ENCODE measurements at regions not wholly inside any gene's neighbourhood (a gene's known extent, or its start where the extent isn't known, plus 50 kb on each side); places are given as distances from the start of the nearest gene placed in this dataset.

GRCh38 chr4:34791209-34791608 lies 1453.1 kb downstream of the ARAP2 start:
- TF ChIP-seq POLR2A (IDR thresholded peaks at IDR 0.05) (no peak), CTCF (IDR thresholded peaks at IDR 0.05) (no peak)
- intact Hi-C loops (cut with DNase I): no loop called here
- DNase-seq: no peak
- H3K4me1 ChIP-seq (replicated peaks in 1 of 2): no peaks in the 10 kb centered on the region
- H3K9me3 ChIP-seq (replicated peaks in 1 of 3): no peaks in the 10 kb centered on the region
- WGBS, 4 donors: 82 to 100% (median 87%) methylated on average over 2 of the region's 2 CpGs
- H3K4me3 ChIP-seq: no peak overlapping the region
- no peaks in the 10 kb centered on the region for H3K27me3 ChIP-seq
- no peaks in the 10 kb centered on the region for H3K36me3 ChIP-seq (replicated peaks in 1 of 2)
- H3K27ac ChIP-seq: no peak overlapping the region

GRCh38 chr4:34800953-34801352 lies 1443.4 kb downstream of the ARAP2 start:
- TF ChIP-seq POLR2A (IDR thresholded peaks at IDR 0.05) (no peak), CTCF (IDR thresholded peaks at IDR 0.05) (no peak)
- Histone ChIP-seq H3K4me3 (no peak overlapping the region), H3K4me1 (replicated peaks in 1 of 2) (no peaks in the 10 kb centered on the region), H3K27me3 (no peaks in the 10 kb centered on the region), H3K9me3 (replicated peaks in 1 of 3) (no peaks in the 10 kb centered on the region), H3K27ac (no peak overlapping the region), H3K36me3 (replicated peaks in 1 of 2) (no peaks in the 10 kb centered on the region)
- intact Hi-C loops (cut with DNase I): no loop called here
- WGBS, 4 donors: 62 to 92% (median 85%) methylated on average over 1 of the region's 1 CpG
- no peak for DNase-seq

GRCh38 chr4:34814266-34814665 lies 1430.0 kb downstream of the ARAP2 start:
- WGBS, 4 donors: 64 to 76% (median 74%) methylated on average over 3 of the region's 3 CpGs
- H3K4me1 ChIP-seq (replicated peaks in 1 of 2): no peaks in the 10 kb centered on the region
- TF ChIP-seq POLR2A (IDR thresholded peaks at IDR 0.05): no peak
- no peak for TF ChIP-seq CTCF (IDR thresholded peaks at IDR 0.05)
- H3K27me3 ChIP-seq: no peaks in the 10 kb centered on the region
- H3K4me3 ChIP-seq: no peak overlapping the region
- no peaks in the 10 kb centered on the region for H3K36me3 ChIP-seq (replicated peaks in 1 of 2)
- no peak overlapping the region for H3K27ac ChIP-seq
- intact Hi-C loops (cut with DNase I): no loop called here
- DNase-seq: no peak
- no peaks in the 10 kb centered on the region for H3K9me3 ChIP-seq (replicated peaks in 1 of 3)

GRCh38 chr4:34824515-34824914 lies 1419.8 kb downstream of the ARAP2 start:
- intact Hi-C loops (cut with DNase I): no loop called here

More at GRCh38 chr4:34824515-34824914, 1419.8 kb downstream of the ARAP2 start:
- H3K4me3 ChIP-seq: no peak overlapping the region
- no peaks in the 10 kb centered on the region for H3K9me3 ChIP-seq (replicated peaks in 1 of 3)
- no peaks in the 10 kb centered on the region for H3K27me3 ChIP-seq
- no peak for TF ChIP-seq CTCF (IDR thresholded peaks at IDR 0.05)
- no peak for TF ChIP-seq POLR2A (IDR thresholded peaks at IDR 0.05)
- H3K36me3 ChIP-seq (replicated peaks in 1 of 2): no peaks in the 10 kb centered on the region
- H3K4me1 ChIP-seq (replicated peaks in 1 of 2): no peaks in the 10 kb centered on the region
- DNase-seq: no peak
- H3K27ac ChIP-seq: no peak overlapping the region

Data from adrenal gland (tissue), 9 donors.